WTC11 (cell line): ENCODE measurements at regions not wholly inside any gene's neighbourhood (a gene's known extent, or its start where the extent isn't known, plus 50 kb on each side); places are given as distances from the start of the nearest gene placed in this dataset.

Experiments used
- ATAC-seq: fragments of 200-7000 bp; cut with Tn5 transposase; 2 replicates; pipeline ENCODE4 v1.10.0; 2021; ENCODE audit warnings: mild to moderate bottlenecking, moderate library complexity
- CTCF ChIA-PET: fragments of 300-600 bp; sonication (Branson Sonifier 250); formaldehyde crosslinking; loops from one replicate; lab custom pipeline; 2021; ENCODE audit warnings: antibody characterized with exemption; lab: Charles Lee
- POLR2A ChIA-PET: fragments of 350-600 bp; sonication (Branson Sonifier 250); formaldehyde crosslinking; loops from one replicate; lab custom pipeline; 2021; ENCODE audit warnings: antibody characterized with exemption; lab: Charles Lee
- DNase-seq: peaks from one replicate; pipeline ENCODE4 v3.0.0; 2021; ENCODE audit warnings: low spot score
- H3K27ac Mint-ChIP-seq: 2 replicates; pipeline ENCODE4 v1.8.0; 2021; ENCODE audit warnings: mixed read lengths
- H3K27me3 Mint-ChIP-seq: 2 replicates; pipeline ENCODE4 v1.8.0; 2021; ENCODE audit warnings: low read depth, mild to moderate bottlenecking, moderate library complexity, mixed read lengths
- H3K36me3 Mint-ChIP-seq: 2 replicates; pipeline ENCODE4 v1.8.0; 2021; ENCODE audit warnings: mixed read lengths
- H3K4me1 Mint-ChIP-seq: 2 replicates; pipeline ENCODE4 v1.8.0; 2022; ENCODE audit warnings: mixed read lengths
- H3K4me3 Mint-ChIP-seq: 2 replicates; pipeline ENCODE4 v1.8.0; 2021; ENCODE audit warnings: mild to moderate bottlenecking, moderate library complexity, mixed read lengths
- H3K9me3 Mint-ChIP-seq: 2 replicates; pipeline ENCODE4 v1.8.0; 2021; ENCODE audit warnings: mixed read lengths
- CDX4 ChIP-seq: fragments of 250-450 bp; sonication (Bioruptor Pico); IDR thresholded peaks from 2 replicates; pipeline ENCODE4 v1.9.0; 2021; ENCODE audit warnings: moderate library complexity, mild to moderate bottlenecking, inconsistent platforms, borderline replicate concordance
- CREM ChIP-seq: sonication (generic); formaldehyde crosslinking; IDR thresholded peaks from 2 replicates; pipeline ENCODE4 v1.8.1; 2022; ENCODE audit warnings: mild to moderate bottlenecking, missing genetic modification reagents, moderate library complexity
- E2F4 ChIP-seq: sonication (generic); formaldehyde crosslinking; IDR thresholded peaks from 2 replicates; pipeline ENCODE4 v1.8.1; 2022; ENCODE audit warnings: low read depth, mild to moderate bottlenecking, moderate library complexity, missing genetic modification reagents, borderline replicate concordance
- ESRRA ChIP-seq: sonication (generic); formaldehyde crosslinking; IDR thresholded peaks from 2 replicates; pipeline ENCODE4 v1.8.1; 2022; ENCODE audit warnings: mild to moderate bottlenecking, missing genetic modification reagents, borderline replicate concordance
- HMGA2 ChIP-seq: fragments of 250-450 bp; sonication (Bioruptor Pico); IDR thresholded peaks from 2 replicates; pipeline ENCODE4 v1.4.0; 2021; ENCODE audit warnings: mild to moderate bottlenecking, moderate library complexity
- HMGXB4 ChIP-seq: sonication (generic); formaldehyde crosslinking; IDR thresholded peaks from 2 replicates; pipeline ENCODE4 v1.8.1; 2023; ENCODE audit warnings: mild to moderate bottlenecking, moderate library complexity, missing genetic modification reagents
- JUN ChIP-seq: sonication (generic); formaldehyde crosslinking; IDR thresholded peaks from 2 replicates; pipeline ENCODE4 v1.8.0; 2023; ENCODE audit warnings: mild to moderate bottlenecking, missing genetic modification reagents
- MLX ChIP-seq: sonication (generic); formaldehyde crosslinking; IDR thresholded peaks from 2 replicates; pipeline ENCODE4 v1.8.1; 2023; ENCODE audit warnings: mild to moderate bottlenecking, missing genetic modification reagents, moderate library complexity
- MYBL2 ChIP-seq: sonication (generic); formaldehyde crosslinking; IDR thresholded peaks from 2 replicates; pipeline ENCODE4 v1.8.1; 2023; ENCODE audit warnings: mild to moderate bottlenecking, moderate library complexity, missing genetic modification reagents
- PRDM15 ChIP-seq: sonication (generic); formaldehyde crosslinking; IDR thresholded peaks from 2 replicates; pipeline ENCODE4 v1.8.0; 2022; ENCODE audit warnings: missing genetic modification reagents
- TEAD1 ChIP-seq: sonication (generic); formaldehyde crosslinking; IDR thresholded peaks from 2 replicates; pipeline ENCODE4 v1.8.0; 2022; ENCODE audit warnings: mild to moderate bottlenecking, missing genetic modification reagents
- ZBTB21 ChIP-seq: sonication (generic); formaldehyde crosslinking; IDR thresholded peaks from 2 replicates; pipeline ENCODE4 v1.8.1; 2023; ENCODE audit warnings: mild to moderate bottlenecking, missing genetic modification reagents, borderline replicate concordance
- ZNF219 ChIP-seq: sonication (generic); formaldehyde crosslinking; IDR thresholded peaks from 2 replicates; pipeline ENCODE4 v1.8.0; 2023; ENCODE audit warnings: missing genetic modification reagents, mild to moderate bottlenecking, borderline replicate concordance
- ZNF416 ChIP-seq: fragments of 250-450 bp; sonication (Bioruptor Pico); IDR thresholded peaks from 2 replicates; pipeline ENCODE4 v1.9.0; 2021; ENCODE audit warnings: mild to moderate bottlenecking, inconsistent platforms
- TF ChIP-seq, protein P1 (sequence below): sonication (generic); formaldehyde crosslinking; IDR thresholded peaks from 2 replicates; pipeline ENCODE4 v1.8.1; 2023; ENCODE audit warnings: mild to moderate bottlenecking, missing genetic modification reagents
- TF ChIP-seq, protein P2 (sequence below): sonication (generic); formaldehyde crosslinking; IDR thresholded peaks from 2 replicates; pipeline ENCODE4 v1.8.0; 2023; ENCODE audit warnings: missing genetic modification reagents

DNA sequence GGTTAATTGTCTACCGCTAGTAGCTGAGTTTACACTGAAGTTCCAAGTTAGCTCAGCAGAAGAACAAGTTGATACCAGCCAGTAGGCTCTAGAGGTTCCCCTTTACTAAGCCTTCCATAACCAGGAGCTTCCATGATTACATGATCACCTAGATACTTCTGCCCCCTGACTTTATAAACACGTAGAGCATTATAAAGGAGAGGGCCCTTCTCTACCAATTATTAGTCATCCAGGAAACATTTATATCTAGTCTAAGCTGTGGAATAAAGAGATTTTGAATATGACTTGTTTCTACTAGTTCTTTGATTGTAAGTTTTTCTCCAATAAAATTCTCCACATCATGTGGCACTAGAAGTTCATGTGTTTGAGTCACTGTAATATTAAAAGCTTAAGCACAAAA is 818.1 kb upstream of the PCDH10 start:
- Mint-ChIP-seq H3K27ac (no peak overlapping the region), H3K27me3 (no peaks in the 10 kb centered on the region), H3K36me3 (peaks cover 13% of the 10 kb centered on the region), H3K4me3 (no peak overlapping the region), H3K9me3 (peaks cover 25% of the 10 kb centered on the region), H3K4me1 (no peaks in the 10 kb centered on the region)
- ATAC-seq (no peak), DNase-seq (no peak)
- POLR2A ChIA-PET = no interaction called here
- TF ChIP-seq, protein P1, sequence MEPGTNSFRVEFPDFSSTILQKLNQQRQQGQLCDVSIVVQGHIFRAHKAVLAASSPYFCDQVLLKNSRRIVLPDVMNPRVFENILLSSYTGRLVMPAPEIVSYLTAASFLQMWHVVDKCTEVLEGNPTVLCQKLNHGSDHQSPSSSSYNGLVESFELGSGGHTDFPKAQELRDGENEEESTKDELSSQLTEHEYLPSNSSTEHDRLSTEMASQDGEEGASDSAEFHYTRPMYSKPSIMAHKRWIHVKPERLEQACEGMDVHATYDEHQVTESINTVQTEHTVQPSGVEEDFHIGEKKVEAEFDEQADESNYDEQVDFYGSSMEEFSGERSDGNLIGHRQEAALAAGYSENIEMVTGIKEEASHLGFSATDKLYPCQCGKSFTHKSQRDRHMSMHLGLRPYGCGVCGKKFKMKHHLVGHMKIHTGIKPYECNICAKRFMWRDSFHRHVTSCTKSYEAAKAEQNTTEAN (CRISPR knock-in tag) = no peak
- TF ChIP-seq ESRRA (CRISPR knock-in tag) (no peak), MLX (CRISPR knock-in tag) (no peak), CDX4 (CRISPR knock-in tag) (no peak), ZNF219 (no peak), HMGXB4 (CRISPR knock-in tag) (no peak), PRDM15 (no peak), HMGA2 (CRISPR knock-in tag) (no peak), TEAD1 (no peak), ZNF416 (CRISPR knock-in tag) (no peak), JUN (CRISPR knock-in tag) (no peak)
- CTCF ChIA-PET = interaction anchor here (1.5 kb wide), 1 partner anchor 227 kb away, joined by 3 read pairs; no protein-coding TSS in a partner anchor

- no peaks in the 10 kb centered on the region for H3K4me1 Mint-ChIP-seq
- DNase-seq (no peak), ATAC-seq (peak; percentile 46; the same call in 1 of the 2 replicates)
- no peak overlapping the region for H3K27ac Mint-ChIP-seq
- ChIA-PET POLR2A (no interaction called here), CTCF (interaction anchor here (0.6 to 2.0 kb wide), 10 partner anchors 10 to 165 kb away, joined by 3 to 8 read pairs (median 4); no protein-coding TSS in a partner anchor)
- no peak overlapping the region for H3K4me3 Mint-ChIP-seq
- TF ChIP-seq E2F4 (CRISPR knock-in tag) (no peak), CREM (CRISPR knock-in tag) (no peak), ZBTB21 (CRISPR knock-in tag) (no peak), MYBL2 (CRISPR knock-in tag) (no peak)
- TF ChIP-seq, protein P2, sequence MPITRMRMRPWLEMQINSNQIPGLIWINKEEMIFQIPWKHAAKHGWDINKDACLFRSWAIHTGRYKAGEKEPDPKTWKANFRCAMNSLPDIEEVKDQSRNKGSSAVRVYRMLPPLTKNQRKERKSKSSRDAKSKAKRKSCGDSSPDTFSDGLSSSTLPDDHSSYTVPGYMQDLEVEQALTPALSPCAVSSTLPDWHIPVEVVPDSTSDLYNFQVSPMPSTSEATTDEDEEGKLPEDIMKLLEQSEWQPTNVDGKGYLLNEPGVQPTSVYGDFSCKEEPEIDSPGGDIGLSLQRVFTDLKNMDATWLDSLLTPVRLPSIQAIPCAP (CRISPR knock-in tag) = no peak
- peaks cover 8% of the 10 kb centered on the region for H3K36me3 Mint-ChIP-seq
- no peaks in the 10 kb centered on the region for H3K27me3 Mint-ChIP-seq
- H3K9me3 Mint-ChIP-seq = peaks cover 36% of the 10 kb centered on the region
Measured at GRCh38 chr4:132332932-132333723, 816.0 kb upstream of the PCDH10 start.
